ENCODE measurements at regions not wholly inside any gene's neighbourhood (a gene's known extent, or its start where the extent isn't known, plus 50 kb on each side); places are given as distances from the start of the nearest gene placed in this dataset.

GRCh38 chr3:110293660-110294059, 778.0 kb upstream of the NECTIN3 start:
- H3K9me3 Mint-ChIP-seq (ENCODE audit: unreplicated experiment), result peaks cover 9% of the 10 kb centered on the region
- H3K27ac Mint-ChIP-seq (ENCODE audit: unreplicated experiment), result no peak overlapping the region
- no peaks in the 10 kb centered on the region for H3K4me1 Mint-ChIP-seq (ENCODE audit: low read depth, unreplicated experiment)
- H3K36me3 Mint-ChIP-seq (ENCODE audit: unreplicated experiment), result peaks cover 21% of the 10 kb centered on the region
- no peak overlapping the region for H3K4me3 Mint-ChIP-seq (ENCODE audit: unreplicated experiment)
- H3K27me3 Mint-ChIP-seq (ENCODE audit: unreplicated experiment), result no peaks in the 10 kb centered on the region
- TF ChIP-seq CTCF (IDR thresholded peaks at IDR 0.05; ENCODE audit: partially characterized antibody, unreplicated experiment), result no peak
- DNase-seq, result no peak

DNA sequence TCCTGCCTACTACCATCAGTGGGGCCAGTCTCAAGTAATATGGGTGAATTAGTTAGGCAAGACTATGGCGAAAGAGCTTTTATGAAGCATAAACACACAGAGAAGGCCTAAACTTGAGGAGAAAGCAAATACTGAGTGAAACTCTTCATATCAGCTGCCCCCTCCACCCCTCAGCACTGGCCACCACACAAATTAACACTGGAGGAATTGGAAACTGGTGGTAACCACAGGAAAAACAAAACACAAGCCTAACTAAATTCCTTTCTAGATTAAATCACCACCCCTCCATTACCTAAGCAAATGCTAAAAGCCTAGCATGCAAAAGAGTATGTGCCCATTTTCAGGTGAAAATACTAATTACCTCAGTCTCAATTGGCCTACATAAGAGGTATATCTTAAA, 774.7 kb upstream of the NECTIN3 start:
- no peak overlapping the region for H3K4me3 Mint-ChIP-seq (ENCODE audit: unreplicated experiment)
- peaks cover 9% of the 10 kb centered on the region for H3K9me3 Mint-ChIP-seq (ENCODE audit: unreplicated experiment)
- H3K36me3 Mint-ChIP-seq (ENCODE audit: unreplicated experiment), result peaks cover 21% of the 10 kb centered on the region
- TF ChIP-seq CTCF (IDR thresholded peaks at IDR 0.05; ENCODE audit: partially characterized antibody, unreplicated experiment), result no peak
- H3K27me3 Mint-ChIP-seq (ENCODE audit: unreplicated experiment), result no peaks in the 10 kb centered on the region
- peaks cover 2% of the 10 kb centered on the region for H3K4me1 Mint-ChIP-seq (ENCODE audit: low read depth, unreplicated experiment)
- no peak for DNase-seq
- H3K27ac Mint-ChIP-seq (ENCODE audit: unreplicated experiment), result no peak overlapping the region

DNA sequence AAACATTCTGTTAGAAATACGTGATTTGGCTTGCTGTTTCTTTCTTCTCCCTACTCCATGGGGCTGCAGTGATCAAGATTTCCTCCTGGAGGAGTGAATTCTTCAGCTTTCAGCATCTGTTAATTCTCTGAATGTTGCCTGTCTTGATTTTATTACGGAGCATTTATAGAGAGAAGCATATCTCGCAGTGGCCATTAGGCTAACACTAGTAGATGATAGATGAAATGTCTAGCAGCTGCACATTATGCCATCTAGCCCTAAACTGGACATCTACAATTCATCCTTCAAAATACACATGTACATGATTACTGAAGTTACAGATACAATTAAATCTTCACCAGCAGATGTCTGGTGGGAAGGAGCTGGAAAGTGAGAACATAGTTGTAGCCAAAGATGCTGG, 769.8 kb upstream of the NECTIN3 start:
- TF ChIP-seq CTCF (IDR thresholded peaks at IDR 0.05; ENCODE audit: partially characterized antibody, unreplicated experiment), result no peak
- no peak overlapping the region for H3K4me3 Mint-ChIP-seq (ENCODE audit: unreplicated experiment)
- H3K9me3 Mint-ChIP-seq (ENCODE audit: unreplicated experiment), result no peaks in the 10 kb centered on the region
- no peaks in the 10 kb centered on the region for H3K36me3 Mint-ChIP-seq (ENCODE audit: unreplicated experiment)
- H3K4me1 Mint-ChIP-seq (ENCODE audit: low read depth, unreplicated experiment), result peaks cover 2% of the 10 kb centered on the region
- H3K27ac Mint-ChIP-seq (ENCODE audit: unreplicated experiment), result no peak overlapping the region
- DNase-seq, result no peak
- H3K27me3 Mint-ChIP-seq (ENCODE audit: unreplicated experiment), result no peaks in the 10 kb centered on the region

DNA sequence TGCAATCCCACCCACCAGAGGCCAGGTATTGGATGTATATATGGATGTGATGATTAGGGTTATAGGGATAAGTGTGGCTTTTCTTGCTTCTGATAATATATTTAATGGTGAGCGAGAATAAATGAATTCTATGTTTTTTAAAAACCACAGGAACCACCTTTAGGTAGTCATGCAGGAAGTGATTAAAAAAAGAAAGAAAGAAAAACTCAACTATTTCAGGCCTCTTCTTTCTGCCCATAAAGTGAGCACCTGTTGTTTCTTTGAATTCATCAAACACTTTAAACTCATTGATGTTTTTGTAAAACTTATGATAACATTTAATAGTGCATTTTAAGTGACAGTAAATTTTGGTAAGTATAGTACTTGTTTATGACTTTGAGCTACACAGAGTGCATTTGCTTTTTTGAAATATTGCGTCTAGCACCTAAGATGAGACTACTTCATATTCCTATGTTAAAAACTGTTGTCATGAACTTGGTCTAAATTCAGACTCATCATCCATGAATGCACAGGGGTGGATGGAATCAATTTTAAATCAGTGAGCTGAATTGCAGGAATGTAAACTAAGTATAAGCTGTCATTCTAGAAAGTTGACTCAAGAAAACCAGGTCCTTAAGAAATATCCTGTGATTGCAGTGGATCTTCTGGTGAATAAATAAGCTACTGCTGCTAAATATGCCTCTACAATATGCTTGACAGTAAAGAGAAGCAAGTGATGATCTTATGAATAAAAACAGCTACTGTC, 764.4 kb upstream of the NECTIN3 start:
- Mint-ChIP-seq H3K4me1 (ENCODE audit: low read depth, unreplicated experiment) (peaks cover 3% of the 10 kb centered on the region), H3K36me3 (ENCODE audit: unreplicated experiment) (no peaks in the 10 kb centered on the region), H3K9me3 (ENCODE audit: unreplicated experiment) (no peaks in the 10 kb centered on the region), H3K4me3 (ENCODE audit: unreplicated experiment) (no peak overlapping the region), H3K27ac (ENCODE audit: unreplicated experiment) (no peak overlapping the region), H3K27me3 (ENCODE audit: unreplicated experiment) (no peaks in the 10 kb centered on the region)
- TF ChIP-seq CTCF (IDR thresholded peaks at IDR 0.05; ENCODE audit: partially characterized antibody, unreplicated experiment), result no peak
- DNase-seq, result no peak

DNA sequence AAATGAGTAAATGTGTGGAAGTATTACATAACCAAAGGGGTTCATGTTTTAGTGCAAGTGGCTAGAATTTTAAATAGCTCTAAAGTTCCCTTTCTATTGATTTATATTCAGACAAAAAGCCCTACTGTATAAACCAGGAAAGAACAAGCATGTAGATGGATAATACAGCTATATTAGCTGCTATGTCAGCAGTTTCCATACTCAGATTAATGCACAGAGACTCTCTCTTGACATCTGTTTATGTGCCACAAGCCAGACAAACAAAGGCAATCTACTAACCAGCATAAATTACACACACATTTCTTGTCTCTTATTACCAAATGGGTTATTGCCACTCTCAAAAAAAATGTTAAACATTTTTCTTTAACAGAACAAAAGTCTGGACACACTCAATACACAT, 760.1 kb upstream of the NECTIN3 start:
- Mint-ChIP-seq H3K4me1 (ENCODE audit: low read depth, unreplicated experiment) (peaks cover 3% of the 10 kb centered on the region), H3K4me3 (ENCODE audit: unreplicated experiment) (no peak overlapping the region), H3K27me3 (ENCODE audit: unreplicated experiment) (no peaks in the 10 kb centered on the region), H3K36me3 (ENCODE audit: unreplicated experiment) (no peaks in the 10 kb centered on the region), H3K9me3 (ENCODE audit: unreplicated experiment) (no peaks in the 10 kb centered on the region), H3K27ac (ENCODE audit: unreplicated experiment) (no peak overlapping the region)
- no peak for TF ChIP-seq CTCF (IDR thresholded peaks at IDR 0.05; ENCODE audit: partially characterized antibody, unreplicated experiment)
- DNase-seq, result no peak
